ENCODE measurements at regions not wholly inside any gene's neighbourhood (a gene's known extent, or its start where the extent isn't known, plus 50 kb on each side); places are given as distances from the start of the nearest gene placed in this dataset.
"Not testable (repeated sequence)": the region's sequence is repeated elsewhere in the genome, so short reads cannot be mapped to it uniquely, and the experiment has no call there.

GRCh38 chr2:156254637-156255067 is 77.9 kb downstream of the NR4A2 start:
- not testable (repeated sequence) for DNase-seq

GRCh38 chr2:156253765-156254164 is 78.8 kb downstream of the NR4A2 start:
- no peak for DNase-seq

GRCh38 chr2:156242874-156243273 is 89.6 kb downstream of the NR4A2 start:
- DNase-seq: no peak

GRCh38 chr2:156237558-156237957 is 95.0 kb downstream of the NR4A2 start:
- DNase-seq: no peak

GRCh38 chr2:156229724-156230362 is 102.7 kb downstream of the NR4A2 start:
- no peak for DNase-seq

- DNase-seq: not testable (repeated sequence)
These were observed 109.2 kb downstream of the NR4A2 start for GRCh38 chr2:156223328-156223727.

GRCh38 chr2:156221703-156222102 is 110.8 kb downstream of the NR4A2 start:
- DNase-seq: no peak

- DNase-seq: no peak
These were observed 112.9 kb downstream of the NR4A2 start for GRCh38 chr2:156219491-156220100.

GRCh38 chr2:156215656-156216055 is 116.9 kb downstream of the NR4A2 start:
- DNase-seq: no peak

GRCh38 chr2:156211318-156211717 is 121.2 kb downstream of the NR4A2 start:
- DNase-seq: no peak

- DNase-seq: no peak
These were observed 126.2 kb downstream of the NR4A2 start for GRCh38 chr2:156206355-156206754.

GRCh38 chr2:156199588-156199987 is 132.9 kb downstream of the NR4A2 start:
- no peak for DNase-seq

- DNase-seq: no peak
These were observed 136.5 kb downstream of the NR4A2 start for GRCh38 chr2:156196031-156196430.

- DNase-seq: no peak
These were observed 140.1 kb downstream of the NR4A2 start for GRCh38 chr2:156192468-156192867.

- no peak for DNase-seq
These were observed 141.0 kb downstream of the NR4A2 start for GRCh38 chr2:156191527-156191926.

GRCh38 chr2:156190517-156190916 is 142.0 kb downstream of the NR4A2 start:
- DNase-seq: no peak

GRCh38 chr2:156189584-156189983 is 142.9 kb downstream of the NR4A2 start:
- DNase-seq: no peak

- DNase-seq: no peak
These were observed 143.4 kb downstream of the NR4A2 start for GRCh38 chr2:156189143-156189542.

GRCh38 chr2:156182132-156182531 is 150.4 kb downstream of the NR4A2 start:
- DNase-seq: no peak

- no peak for DNase-seq
These were observed 151.3 kb downstream of the NR4A2 start for GRCh38 chr2:156181208-156181607.

- DNase-seq: no peak
These were observed 154.9 kb downstream of the NR4A2 start for GRCh38 chr2:156177654-156178053.

GRCh38 chr2:156175946-156176345 is 156.6 kb downstream of the NR4A2 start:
- DNase-seq: no peak

GRCh38 chr2:156170929-156171328 is 161.6 kb downstream of the NR4A2 start:
- no peak for DNase-seq

- no peak for DNase-seq
These were observed 166.8 kb downstream of the NR4A2 start for GRCh38 chr2:156165742-156166141.

Measured in CD4-positive, alpha-beta T cell treated with Interferon gamma for 1 hour (primary cell).